A673 (cell line): ENCODE measurements at regions not wholly inside any gene's neighbourhood (a gene's known extent, or its start where the extent isn't known, plus 50 kb on each side); places are given as distances from the start of the nearest gene placed in this dataset.

ENCODE experiments used
- BruUV-seq: library from RNA; stranded (reverse); fragments of 400-500 nt; replicated peaks from 2 replicates; lab custom pipeline; 2021; lab: Mats Ljungman, UMichigan
- CTCF ChIA-PET: fragments of 300-600 bp; sonication (Branson Sonifier 250); formaldehyde crosslinking; loops from one replicate; lab custom pipeline; 2022; ENCODE audit warnings: antibody characterized with exemption; lab: Charles Lee
- POLR2A ChIA-PET: fragments of 300-600 bp; sonication (Branson Sonifier 250); formaldehyde crosslinking; loops from one replicate; lab custom pipeline; 2022; ENCODE audit warnings: antibody characterized with exemption; ENCODE audit not compliant: low non-redundant PET; lab: Charles Lee
- DNase-seq: peaks from one replicate; pipeline ENCODE4 v3.0.0-alpha.2; 2015; ENCODE audit warnings: low spot score
- H3K27ac ChIP-seq: fragments of 200-600 bp; sonication (generic); 2 replicates; pipeline ENCODE4 v1.5.1; 2016; ENCODE audit warnings: mixed run types, low read depth, mild to moderate bottlenecking, mixed read lengths, antibody characterized with exemption, low read length; ENCODE audit not compliant: poor library complexity, severe bottlenecking
- H3K27me3 ChIP-seq: fragments of 200-600 bp; sonication (generic); replicated peaks from 2 replicates; pipeline ENCODE4 v1.6.1; 2017; ENCODE audit warnings: mixed run types, low read depth, mild to moderate bottlenecking, mixed read lengths, antibody characterized with exemption, low read length; ENCODE audit not compliant: insufficient read depth, poor library complexity
- H3K36me3 ChIP-seq: fragments of 200-600 bp; sonication (generic); 2 replicates; pipeline ENCODE4 v1.6.1; 2016; ENCODE audit warnings: mixed run types, mild to moderate bottlenecking, mixed read lengths, antibody characterized with exemption, low read length; ENCODE audit not compliant: insufficient read depth, poor library complexity, severe bottlenecking
- H3K4me1 ChIP-seq: fragments of 200-600 bp; sonication (generic); 2 replicates; pipeline ENCODE4 v1.6.1; 2017; ENCODE audit warnings: mixed run types, mild to moderate bottlenecking, mixed read lengths, antibody characterized with exemption, low read length; ENCODE audit not compliant: insufficient read depth, poor library complexity, severe bottlenecking
- H3K4me3 ChIP-seq: fragments of 200-600 bp; sonication (generic); 2 replicates; pipeline ENCODE4 v1.5.1; 2016; ENCODE audit warnings: low read depth, mixed run types, mild to moderate bottlenecking, mixed read lengths, low read length; ENCODE audit not compliant: poor library complexity, severe bottlenecking
- H3K9me3 ChIP-seq: fragments of 200-600 bp; sonication (generic); 2 replicates; pipeline ENCODE4 v1.6.1; 2016; ENCODE audit warnings: mixed run types, low read depth, mild to moderate bottlenecking, mixed read lengths, antibody characterized with exemption, low read length; ENCODE audit not compliant: poor library complexity, severe bottlenecking
- CTCF ChIP-seq: fragments of 300-800, 200-600 bp; sonication (generic); conservative IDR thresholded peaks from 2 replicates; pipeline ENCODE4 v1.5.1; 2017; ENCODE audit warnings: low read depth, mild to moderate bottlenecking, antibody characterized with exemption, low read length, moderate library complexity, mixed read lengths
- EZH2 ChIP-seq: fragments of 200-600 bp; sonication (generic); IDR thresholded peaks from 2 replicates; pipeline ENCODE4 v1.6.1; 2017; ENCODE audit warnings: borderline replicate concordance, low read depth, mild to moderate bottlenecking, mixed read lengths, antibody characterized with exemption, low read length; ENCODE audit not compliant: poor library complexity, severe bottlenecking
- intact Hi-C: fragments of 100-400 bp; cut with micrococcal nuclease; formaldehyde crosslinking; loops from one replicate; pipeline ENCODE4 v1.10.0; 2022; ENCODE audit not compliant: unreplicated experiment

DNA sequence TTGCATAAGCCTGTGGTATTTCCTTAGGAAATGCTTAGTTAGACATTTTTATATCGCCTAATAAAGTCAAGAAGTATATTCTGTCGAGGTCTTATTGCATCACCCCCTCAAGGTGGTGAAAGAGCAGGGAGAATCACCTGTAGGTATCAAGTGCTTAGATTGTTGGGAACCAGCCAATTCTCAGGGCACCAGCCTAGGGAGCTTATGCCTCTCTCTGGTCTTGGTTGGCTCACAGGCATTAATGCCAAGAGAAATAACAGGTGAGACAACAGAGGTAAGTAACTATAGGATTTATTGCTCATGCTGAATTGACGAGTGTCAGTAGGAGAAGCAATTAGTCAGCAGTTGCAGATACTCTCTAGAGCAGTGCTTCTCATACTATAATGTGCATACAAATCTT is 663.3 kb upstream of the ZNF804A start:
- POLR2A ChIA-PET = no interaction called here
- intact Hi-C loops = no loop called here
- no TSS peak for BruUV-seq
- Histone ChIP-seq H3K4me3 (no peak overlapping the region), H3K4me1 (no peaks in the 10 kb centered on the region), H3K9me3 (no peaks in the 10 kb centered on the region), H3K27me3 (no peaks in the 10 kb centered on the region), H3K27ac (no peak overlapping the region), H3K36me3 (no peaks in the 10 kb centered on the region)
- no peak for DNase-seq
- CTCF ChIA-PET = no interaction called here
- TF ChIP-seq EZH2 (no peak), CTCF (no peak)

GRCh38 chr2:183937220-183937619 is 661.1 kb upstream of the ZNF804A start:
- intact Hi-C loops = no loop called here
- no peak for TF ChIP-seq EZH2
- TF ChIP-seq CTCF = no peak
- no TSS peak for BruUV-seq
- ChIA-PET CTCF (no interaction called here), POLR2A (no interaction called here)
- Histone ChIP-seq H3K4me1 (no peaks in the 10 kb centered on the region), H3K36me3 (no peaks in the 10 kb centered on the region), H3K4me3 (no peak overlapping the region), H3K27me3 (no peaks in the 10 kb centered on the region), H3K9me3 (no peaks in the 10 kb centered on the region), H3K27ac (no peak overlapping the region)
- no peak for DNase-seq

GRCh38 chr2:183946193-183946592 is 652.1 kb upstream of the ZNF804A start:
- H3K4me3 ChIP-seq = no peak overlapping the region
- TF ChIP-seq EZH2 = no peak
- no peak for TF ChIP-seq CTCF
- ChIA-PET POLR2A (no interaction called here), CTCF (no interaction called here)
- H3K4me1 ChIP-seq = peaks cover 12% of the 10 kb centered on the region
- intact Hi-C loops = no loop called here
- BruUV-seq = no TSS peak
- no peak overlapping the region for H3K27ac ChIP-seq
- no peaks in the 10 kb centered on the region for H3K36me3 ChIP-seq
- no peak for DNase-seq
- H3K9me3 ChIP-seq = no peaks in the 10 kb centered on the region
- H3K27me3 ChIP-seq = no peaks in the 10 kb centered on the region
